ENCODE measurements at regions not wholly inside any gene's neighbourhood (a gene's known extent, or its start where the extent isn't known, plus 50 kb on each side); places are given as distances from the start of the nearest gene placed in this dataset.

DNA sequence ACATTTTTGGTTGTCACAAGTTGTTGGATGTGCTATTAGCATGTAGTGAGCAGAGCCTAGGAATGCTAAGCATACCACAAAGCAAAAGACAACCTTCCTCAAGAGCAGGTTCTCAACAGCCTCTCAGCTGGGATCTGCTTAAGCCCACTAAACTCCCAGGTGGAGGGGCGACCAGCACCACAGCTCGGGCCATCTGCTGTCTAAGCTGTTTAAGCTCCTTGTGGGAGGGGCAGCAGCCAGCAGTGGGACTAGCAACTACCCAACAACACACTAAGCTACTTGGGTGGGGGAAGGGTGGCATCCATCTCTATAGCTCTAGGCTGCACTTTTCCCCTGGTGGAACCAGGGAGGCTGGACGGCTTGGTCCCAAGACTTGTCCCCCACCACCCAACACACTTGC, 1052.7 kb upstream of the ARRDC3 start:
- Histone ChIP-seq H3K9ac (ENCODE audit: low read length in 3 of 3) (no peak overlapping the region), H3K9me3 (ENCODE audit: control insufficient read depth in 2 of 3, insufficient read depth in 1 of 3, low read length in 3 of 3) (peaks cover 0 to 2% (median 0%) of the 10 kb centered on the region in 3 donors), H3K36me3 (ENCODE audit: control insufficient read depth in 2 of 3, insufficient read depth in 3 of 3, low read length in 3 of 3) (no peaks in the 10 kb centered on the region), H3K4me1 (ENCODE audit: control insufficient read depth in 2 of 3, insufficient read depth in 2 of 3, low read depth in 1 of 3, low read length in 3 of 3) (no peaks in the 10 kb centered on the region), H3K4me3 (ENCODE audit: low read length in 3 of 3) (no peak overlapping the region), H3K27me3 (ENCODE audit: control insufficient read depth, insufficient read depth, low read length) (no peaks in the 10 kb centered on the region), H3K27ac (ENCODE audit: low read depth in 2 of 2, low read length in 2 of 2) (no peak overlapping the region)
- TF ChIP-seq, protein P1, sequence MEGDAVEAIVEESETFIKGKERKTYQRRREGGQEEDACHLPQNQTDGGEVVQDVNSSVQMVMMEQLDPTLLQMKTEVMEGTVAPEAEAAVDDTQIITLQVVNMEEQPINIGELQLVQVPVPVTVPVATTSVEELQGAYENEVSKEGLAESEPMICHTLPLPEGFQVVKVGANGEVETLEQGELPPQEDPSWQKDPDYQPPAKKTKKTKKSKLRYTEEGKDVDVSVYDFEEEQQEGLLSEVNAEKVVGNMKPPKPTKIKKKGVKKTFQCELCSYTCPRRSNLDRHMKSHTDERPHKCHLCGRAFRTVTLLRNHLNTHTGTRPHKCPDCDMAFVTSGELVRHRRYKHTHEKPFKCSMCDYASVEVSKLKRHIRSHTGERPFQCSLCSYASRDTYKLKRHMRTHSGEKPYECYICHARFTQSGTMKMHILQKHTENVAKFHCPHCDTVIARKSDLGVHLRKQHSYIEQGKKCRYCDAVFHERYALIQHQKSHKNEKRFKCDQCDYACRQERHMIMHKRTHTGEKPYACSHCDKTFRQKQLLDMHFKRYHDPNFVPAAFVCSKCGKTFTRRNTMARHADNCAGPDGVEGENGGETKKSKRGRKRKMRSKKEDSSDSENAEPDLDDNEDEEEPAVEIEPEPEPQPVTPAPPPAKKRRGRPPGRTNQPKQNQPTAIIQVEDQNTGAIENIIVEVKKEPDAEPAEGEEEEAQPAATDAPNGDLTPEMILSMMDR (IDR thresholded peaks at IDR 0.05; ENCODE audit: borderline replicate concordance, extremely low read depth, insufficient read depth), result no peak
- intact Hi-C loops (cut with DNase I), result no loop called here
- no peak for FAIRE-seq
- DNase-seq, result peak in 1 of 5 donors; percentile 45

DNA sequence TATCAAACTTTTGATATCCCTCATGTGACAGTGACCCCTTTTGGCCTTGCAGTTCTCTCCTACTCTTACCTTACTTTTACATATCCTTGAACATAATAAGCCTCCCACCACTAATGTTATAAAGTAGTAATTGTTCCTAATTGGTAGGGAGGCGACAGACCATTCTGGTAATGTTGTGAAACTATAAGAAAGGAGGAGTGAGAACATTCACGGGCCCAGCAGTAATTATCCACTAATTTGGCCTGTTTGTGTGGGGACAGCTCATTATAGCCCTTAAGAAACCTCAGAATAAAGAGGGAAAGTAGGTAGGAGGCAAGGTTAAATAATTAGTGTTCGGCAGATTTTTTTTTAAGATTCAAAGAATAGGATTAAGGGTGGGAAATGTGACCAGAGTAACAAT, 1046.5 kb upstream of the ARRDC3 start:
- H3K4me3 ChIP-seq (ENCODE audit: low read length in 3 of 3), result no peak overlapping the region
- FAIRE-seq (no peak), DNase-seq (no peak)
- no peaks in the 10 kb centered on the region for H3K36me3 ChIP-seq (ENCODE audit: control insufficient read depth in 2 of 3, insufficient read depth in 3 of 3, low read length in 3 of 3)
- no peaks in the 10 kb centered on the region for H3K4me1 ChIP-seq (ENCODE audit: control insufficient read depth in 2 of 3, insufficient read depth in 2 of 3, low read depth in 1 of 3, low read length in 3 of 3)
- H3K27me3 ChIP-seq (ENCODE audit: control insufficient read depth, insufficient read depth, low read length), result no peaks in the 10 kb centered on the region
- no peak overlapping the region for H3K27ac ChIP-seq (ENCODE audit: low read depth in 2 of 2, low read length in 2 of 2)
- intact Hi-C loops (cut with DNase I), result no loop called here
- no peak overlapping the region for H3K9ac ChIP-seq (ENCODE audit: low read length in 3 of 3)
- TF ChIP-seq, protein P1 (IDR thresholded peaks at IDR 0.05; ENCODE audit: borderline replicate concordance, extremely low read depth, insufficient read depth), result no peak
- no peaks in the 10 kb centered on the region for H3K9me3 ChIP-seq (ENCODE audit: control insufficient read depth in 2 of 3, insufficient read depth in 1 of 3, low read length in 3 of 3)

DNA sequence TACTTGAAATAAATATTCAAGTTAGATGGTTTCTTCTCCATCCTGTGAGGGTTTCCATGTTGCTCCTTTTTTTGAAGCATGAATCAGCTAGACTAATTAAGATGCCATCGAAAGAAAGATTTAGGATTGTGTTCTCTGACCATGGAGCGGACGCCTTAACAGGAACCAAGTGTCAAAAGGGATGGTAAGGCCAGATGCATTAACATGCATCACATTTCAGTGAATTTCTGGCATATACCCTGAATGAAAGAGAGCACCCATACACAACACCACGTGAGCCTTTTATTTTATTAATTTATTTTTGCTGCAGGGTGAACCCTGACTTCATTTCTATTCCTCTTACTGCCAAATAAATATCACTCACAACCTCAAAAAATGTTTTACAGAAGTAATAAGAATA, 1045.3 kb upstream of the ARRDC3 start:
- FAIRE-seq (no peak), DNase-seq (peak in 1 of 5 donors; percentile 15)
- no peaks in the 10 kb centered on the region for H3K4me1 ChIP-seq (ENCODE audit: control insufficient read depth in 2 of 3, insufficient read depth in 2 of 3, low read depth in 1 of 3, low read length in 3 of 3)
- H3K4me3 ChIP-seq (ENCODE audit: low read length in 3 of 3), result no peak overlapping the region
- no peak overlapping the region for H3K27ac ChIP-seq (ENCODE audit: low read depth in 2 of 2, low read length in 2 of 2)
- H3K9ac ChIP-seq (ENCODE audit: low read length in 3 of 3), result no peak overlapping the region
- H3K27me3 ChIP-seq (ENCODE audit: control insufficient read depth, insufficient read depth, low read length), result no peaks in the 10 kb centered on the region
- TF ChIP-seq, protein P1 (IDR thresholded peaks at IDR 0.05; ENCODE audit: borderline replicate concordance, extremely low read depth, insufficient read depth), result no peak
- no peaks in the 10 kb centered on the region for H3K9me3 ChIP-seq (ENCODE audit: control insufficient read depth in 2 of 3, insufficient read depth in 1 of 3, low read length in 3 of 3)
- intact Hi-C loops (cut with DNase I), result no loop called here
- H3K36me3 ChIP-seq (ENCODE audit: control insufficient read depth in 2 of 3, insufficient read depth in 3 of 3, low read length in 3 of 3), result no peaks in the 10 kb centered on the region

DNA sequence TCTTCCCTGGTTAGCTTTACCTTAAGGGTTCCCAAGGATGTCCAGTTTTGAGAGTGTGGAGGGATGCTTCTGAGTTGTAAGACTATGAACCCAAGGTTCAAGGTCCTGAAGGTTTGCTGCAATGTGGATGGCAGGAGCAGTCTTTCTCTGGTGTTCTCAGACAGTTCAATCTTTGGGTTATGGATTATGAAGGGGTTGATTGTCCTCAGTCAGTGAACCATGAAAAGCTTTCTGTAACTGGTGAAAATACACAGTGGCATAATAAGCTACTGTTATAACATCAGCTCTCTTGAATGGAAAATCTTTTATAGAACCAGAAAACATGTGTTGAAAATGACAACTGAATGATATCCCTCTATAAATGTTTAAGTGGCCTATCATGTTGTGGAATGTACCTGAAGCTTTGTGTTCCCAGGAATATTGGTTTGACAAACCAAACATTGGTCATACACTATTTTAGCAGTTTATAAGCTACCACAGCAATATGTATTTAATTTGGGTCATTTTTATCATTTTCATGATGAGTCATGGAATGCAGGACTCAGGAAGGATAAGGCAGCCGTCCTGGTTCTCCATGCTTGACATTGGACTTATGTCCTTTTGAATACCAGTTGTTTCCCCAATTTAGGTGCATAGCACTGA, 1041.8 kb upstream of the ARRDC3 start:
- TF ChIP-seq, protein P1 (IDR thresholded peaks at IDR 0.05; ENCODE audit: borderline replicate concordance, extremely low read depth, insufficient read depth), result no peak
- Histone ChIP-seq H3K4me3 (ENCODE audit: low read length in 3 of 3) (no peak overlapping the region), H3K4me1 (ENCODE audit: control insufficient read depth in 2 of 3, insufficient read depth in 2 of 3, low read depth in 1 of 3, low read length in 3 of 3) (no peaks in the 10 kb centered on the region), H3K9ac (ENCODE audit: low read length in 3 of 3) (no peak overlapping the region), H3K36me3 (ENCODE audit: control insufficient read depth in 2 of 3, insufficient read depth in 3 of 3, low read length in 3 of 3) (no peaks in the 10 kb centered on the region), H3K9me3 (ENCODE audit: control insufficient read depth in 2 of 3, insufficient read depth in 1 of 3, low read length in 3 of 3) (no peaks in the 10 kb centered on the region), H3K27ac (ENCODE audit: low read depth in 2 of 2, low read length in 2 of 2) (no peak overlapping the region), H3K27me3 (ENCODE audit: control insufficient read depth, insufficient read depth, low read length) (no peaks in the 10 kb centered on the region)
- intact Hi-C loops (cut with DNase I), result no loop called here
- DNase-seq (no peak), FAIRE-seq (no peak)
